Panc1 (cell line): ENCODE measurements at regions not wholly inside any gene's neighbourhood (a gene's known extent, or its start where the extent isn't known, plus 50 kb on each side); places are given as distances from the start of the nearest gene placed in this dataset.

Experiments
- CTCF ChIP-seq: fragments of 450-650 bp; IDR thresholded peaks from 2 replicates; pipeline ENCODE4 v1.5.1; 2017; ENCODE audit warnings: mild to moderate bottlenecking
- POLR2AphosphoS5 ChIP-seq: IDR thresholded peaks from 2 replicates; pipeline ENCODE4 v1.6.1; 2012; ENCODE audit warnings: mild to moderate bottlenecking, low read depth, low read length, moderate library complexity
- REST ChIP-seq, 2 experiments: IDR thresholded peaks; 2 replicates each; pipeline ENCODE4 v1.6.1; 2011 to 2012; ENCODE audit warnings: low read depth in 2 of 2, control low read depth in 1 of 2, low read length in 1 of 2, mild to moderate bottlenecking in 1 of 2, moderate library complexity in 1 of 2; ENCODE audit not compliant: insufficient read depth in 1 of 2

GRCh38 chr5:13063088-13063487 lies 881.4 kb downstream of the DNAH5 start:
- TF ChIP-seq CTCF (no peak), REST (IDR thresholded peaks at IDR 0.05; ENCODE audit: insufficient read depth in 1 of 2, low read depth in 2 of 2, low read length in 1 of 2) (no peak), POLR2AphosphoS5 (no peak)
